IMR-90 (cell line): ENCODE measurements at regions not wholly inside any gene's neighbourhood (a gene's known extent, or its start where the extent isn't known, plus 50 kb on each side); places are given as distances from the start of the nearest gene placed in this dataset.

ENCODE experiments used
- ATAC-seq: fragments of 200-7000 bp; cut with Tn5 transposase; 2 replicates; pipeline ENCODE4 v1.9.1; 2020; ENCODE audit warnings: low read depth, mild to moderate bottlenecking, moderate library complexity
- BruUV-seq: library from RNA; stranded (reverse); fragments of 400-500 nt; replicated peaks from 2 replicates; lab custom pipeline; 2021; lab: Mats Ljungman, UMichigan
- CTCF ChIA-PET: fragments of 300-600 bp; formaldehyde crosslinking; extraction: SDS; loops from one replicate; lab custom pipeline; 2021; ENCODE audit warnings: antibody characterized with exemption; lab: Yijun Ruan, JAX
- POLR2A ChIA-PET: fragments of 300-600 bp; sonication (Branson Sonifier 250); formaldehyde crosslinking; loops from one replicate; lab custom pipeline; 2022; ENCODE audit warnings: antibody characterized with exemption; ENCODE audit not compliant: unreplicated experiment; lab: Charles Lee
- DNase-seq: peaks from one replicate; pipeline ENCODE4 v3.0.0; 2013
- H2AFZ ChIP-seq: replicated peaks from 2 replicates; pipeline ENCODE3; 2013; ENCODE audit warnings: low read length, mild to moderate bottlenecking; ENCODE audit not compliant: poor library complexity
- H2AK5ac ChIP-seq: 2 replicates; pipeline ENCODE4 v1.6.1; 2013; ENCODE audit warnings: low read depth, low read length, inconsistent platforms
- H2AK9ac ChIP-seq: replicated peaks from 2 replicates; pipeline ENCODE3; 2013; ENCODE audit warnings: mild to moderate bottlenecking, low read depth, low read length, moderate library complexity; ENCODE audit not compliant: poor library complexity
- H2BK120ac ChIP-seq: 2 replicates; pipeline ENCODE4 v1.6.1; 2013; ENCODE audit warnings: low read depth, low read length, inconsistent platforms
- H2BK15ac ChIP-seq: 3 replicates; pipeline ENCODE4 v1.6.1; 2013; ENCODE audit warnings: low read depth, low read length, inconsistent platforms
- H2BK20ac ChIP-seq: 2 replicates; pipeline ENCODE4 v1.6.1; 2013; ENCODE audit warnings: low read depth, mild to moderate bottlenecking, inconsistent platforms, low read length, moderate library complexity
- H2BK5ac ChIP-seq: 2 replicates; pipeline ENCODE4 v1.6.1; 2013; ENCODE audit warnings: mild to moderate bottlenecking, low read depth, low read length, inconsistent platforms; ENCODE audit not compliant: poor library complexity, severe bottlenecking
- H3K14ac ChIP-seq: replicated peaks from 2 replicates; pipeline ENCODE4 v1.6.1; 2013; ENCODE audit warnings: low read depth, low read length, inconsistent platforms
- H3K18ac ChIP-seq: 2 replicates; pipeline ENCODE4 v1.6.1; 2013; ENCODE audit warnings: low read depth, low read length, control low read depth
- H3K23ac ChIP-seq: 2 replicates; pipeline ENCODE4 v1.6.1; 2013; ENCODE audit warnings: low read depth, low read length, inconsistent platforms
- H3K27ac ChIP-seq: 2 replicates; pipeline ENCODE4 v1.5.1; 2013; ENCODE audit warnings: mild to moderate bottlenecking, control low read depth, low read length; ENCODE audit not compliant: insufficient read depth
- H3K27me3 ChIP-seq: 2 replicates; pipeline ENCODE4 v1.6.1; 2013; ENCODE audit warnings: low read length; ENCODE audit not compliant: control insufficient read depth, insufficient read depth
- H3K36me3 ChIP-seq: 2 replicates; pipeline ENCODE4 v1.6.1; 2013; ENCODE audit warnings: low read length, mixed read lengths; ENCODE audit not compliant: control insufficient read depth, insufficient read depth
- H3K4ac ChIP-seq: 2 replicates; pipeline ENCODE4 v1.6.1; 2013; ENCODE audit warnings: low read depth, low read length, inconsistent platforms
- H3K4me1 ChIP-seq: 2 replicates; pipeline ENCODE4 v1.6.1; 2013; ENCODE audit warnings: low read length, mixed read lengths; ENCODE audit not compliant: control insufficient read depth, insufficient read depth
- H3K4me2 ChIP-seq: 2 replicates; pipeline ENCODE4 v1.6.1; 2013; ENCODE audit warnings: low read depth, mild to moderate bottlenecking, control low read depth, low read length, moderate library complexity
- H3K4me3 ChIP-seq: 2 replicates; pipeline ENCODE4 v1.5.1; 2013; ENCODE audit warnings: low read depth, mild to moderate bottlenecking, control low read depth, low read length, moderate library complexity; ENCODE audit not compliant: insufficient read depth
- H3K56ac ChIP-seq: 2 replicates; pipeline ENCODE4 v1.6.1; 2013; ENCODE audit warnings: low read length, inconsistent platforms; ENCODE audit not compliant: insufficient read depth; ENCODE audit errors: extremely low read depth
- H3K79me1 ChIP-seq, 2 experiments: 2 replicates each; pipeline ENCODE4 v1.6.1; 2013; ENCODE audit warnings: low read length in 2 of 2, inconsistent platforms in 1 of 2, low read depth in 1 of 2
- H3K9ac ChIP-seq: 2 replicates; pipeline ENCODE4 v1.6.1; 2013; ENCODE audit warnings: low read depth, low read length, control low read depth
- H3K9me1 ChIP-seq: 2 replicates; pipeline ENCODE4 v1.6.1; 2013; ENCODE audit warnings: low read length, inconsistent platforms; ENCODE audit not compliant: insufficient read depth
- H3K9me3 ChIP-seq: 2 replicates; pipeline ENCODE4 v1.6.1; 2013; ENCODE audit warnings: low read length; ENCODE audit not compliant: control insufficient read depth, insufficient read depth
- H4K20me1 ChIP-seq: 2 replicates; pipeline ENCODE4 v1.6.1; 2013; ENCODE audit warnings: low read length, inconsistent platforms; ENCODE audit not compliant: insufficient read depth
- H4K5ac ChIP-seq: 2 replicates; pipeline ENCODE4 v1.6.1; 2013; ENCODE audit warnings: mild to moderate bottlenecking, low read depth, low read length, control low read depth
- H4K8ac ChIP-seq, 2 experiments: 2 replicates each; pipeline ENCODE4 v1.6.1; 2013; ENCODE audit warnings: low read depth in 2 of 2, low read length in 2 of 2, control low read depth in 1 of 2, inconsistent platforms in 1 of 2
- H4K91ac ChIP-seq: 2 replicates; pipeline ENCODE4 v1.6.1; 2013; ENCODE audit warnings: low read depth, low read length, inconsistent platforms; ENCODE audit not compliant: insufficient read depth
- CHD1 ChIP-seq: IDR thresholded peaks from 2 replicates; pipeline ENCODE4 v1.6.1; 2012; ENCODE audit warnings: low read depth, low read length, improper control_type of control experiment
- MAZ ChIP-seq: IDR thresholded peaks from 2 replicates; pipeline ENCODE4 v1.6.1; 2012; ENCODE audit warnings: low read depth, mild to moderate bottlenecking, low read length, improper control_type of control experiment, moderate library complexity, borderline replicate concordance
- RCOR1 ChIP-seq: IDR thresholded peaks from 2 replicates; pipeline ENCODE4 v1.6.1; 2012; ENCODE audit warnings: mild to moderate bottlenecking, low read length, improper control_type of control experiment; ENCODE audit not compliant: insufficient replicate concordance
- RFX5 ChIP-seq: IDR thresholded peaks from 2 replicates; pipeline ENCODE4 v1.8.0; 2012; ENCODE audit warnings: low read depth, mild to moderate bottlenecking, low read length, moderate library complexity
- WGBS, 2 experiments: methylation state at CpG; one replicate each; pipeline versions ENCODE4 v1.1.5 to v1.1.7; 2013; ENCODE audit warnings: missing lambda C conversion rate in 2 of 2; ENCODE audit not compliant: insufficient read length in 1 of 2; ENCODE audit errors: extremely low coverage in 2 of 2; 5-methylcytosine and 5-hydroxymethylcytosine counted together
- dilution Hi-C: fragments of 300-500 bp; cut with HindIII; formaldehyde crosslinking; loops from one replicate; pipeline ENCODE4 v1.14.3; 2018; ENCODE audit warnings: low sequenced_read_pairs; ENCODE audit not compliant: unreplicated experiment
- in situ Hi-C: fragments of 300-500 bp; cut with MboI; formaldehyde crosslinking; loops from 3 replicates; pipeline ENCODE4 v1.14.3; 2019; ENCODE audit warnings: low sequenced_read_pairs, inconsistent platforms, mixed read lengths
- intact Hi-C: fragments of 100-400 bp; cut with micrococcal nuclease; formaldehyde crosslinking; loops from 2 replicates; pipeline ENCODE4 v1.10.0; 2022

DNA sequence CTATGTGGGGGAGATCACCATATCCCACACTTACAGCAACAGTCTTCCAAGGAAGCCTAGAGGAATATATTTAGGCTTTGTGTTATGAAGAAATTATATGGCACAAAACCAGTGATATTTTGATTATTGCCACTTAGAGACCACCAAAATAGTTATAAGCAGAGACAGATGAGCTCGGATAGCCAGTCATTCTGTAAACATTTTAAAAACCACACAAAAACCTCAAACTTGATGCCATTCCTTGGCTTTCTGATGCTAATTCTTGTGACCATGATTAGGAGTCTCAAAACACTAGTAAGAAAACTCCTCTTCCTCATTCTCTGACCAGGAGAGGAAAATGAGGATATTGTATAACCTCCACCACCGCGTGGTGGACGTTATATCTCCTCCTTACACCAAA is 496.4 kb downstream of the FOXO1 start:
- H3K4me2 ChIP-seq, result no peak overlapping the region
- WGBS, 2 experiments, result no CpG with 5 or more reads among the region's 4 CpGs

More for the DNA sequence above, 496.4 kb downstream of the FOXO1 start:
- Histone ChIP-seq H3K9ac (no peak overlapping the region), H3K27me3 (no peaks in the 10 kb centered on the region; the same call in 1 of the 2 replicates), H2BK15ac (no peak overlapping the region), H4K8ac (no peak overlapping the region), H3K36me3 (no peaks in the 10 kb centered on the region), H4K5ac (no peak overlapping the region), H3K4me1 (no peaks in the 10 kb centered on the region), H2BK20ac (no peak overlapping the region), H3K9me3 (no peaks in the 10 kb centered on the region), H2AFZ (no peak overlapping the region), H2AK5ac (no peak overlapping the region), H3K4ac (no peak overlapping the region), H3K4me3 (no peak overlapping the region), H2BK120ac (no peak overlapping the region), H3K79me1 (no peaks in the 10 kb centered on the region), H3K9me1 (no peaks in the 10 kb centered on the region), H4K20me1 (no peaks in the 10 kb centered on the region), H2AK9ac (no peak overlapping the region), H3K23ac (no peak overlapping the region), H3K14ac (no peak overlapping the region), H2BK5ac (no peak overlapping the region), H4K91ac (no peak overlapping the region), H3K56ac (no peak overlapping the region), H3K27ac (no peak overlapping the region), H3K18ac (no peak overlapping the region)
- CTCF ChIA-PET, result no interaction called here
- POLR2A ChIA-PET, result no interaction called here
- DNase-seq (no peak), ATAC-seq (no peak)
- dilution Hi-C loops (no loop called here), in situ Hi-C loops (no loop called here), intact Hi-C loops (no loop called here)
- TF ChIP-seq CHD1, result no peak
- no peak for TF ChIP-seq MAZ
- TF ChIP-seq RCOR1, result no peak
- no peak for TF ChIP-seq RFX5
- no TSS peak for BruUV-seq
